ENCODE measurements at regions not wholly inside any gene's neighbourhood (a gene's known extent, or its start where the extent isn't known, plus 50 kb on each side); places are given as distances from the start of the nearest gene placed in this dataset.
"Not testable (repeated sequence)": the region's sequence is repeated elsewhere in the genome, so short reads cannot be mapped to it uniquely, and the experiment has no call there.

- Histone ChIP-seq H3K4me1 (ENCODE audit: control insufficient read depth in 3 of 3, insufficient read depth in 2 of 3, low read depth in 1 of 3, low read length in 2 of 3) (no peaks in the 10 kb centered on the region), H3K9me3 (ENCODE audit: control insufficient read depth in 2 of 2, insufficient read depth in 1 of 2, low read depth in 1 of 2, low read length in 1 of 2) (no peaks in the 10 kb centered on the region), H3K36me3 (ENCODE audit: control insufficient read depth in 3 of 3, insufficient read depth in 2 of 3, low read depth in 1 of 3, low read length in 3 of 3) (no peaks in the 10 kb centered on the region), H3K27ac (ENCODE audit: low read depth in 1 of 3, low read length in 2 of 3) (no peak overlapping the region), H3K4me3 (ENCODE audit: low read depth in 1 of 3, low read length in 3 of 3) (no peak overlapping the region), H3K27me3 (ENCODE audit: control insufficient read depth in 3 of 3, insufficient read depth in 3 of 3, low read length in 3 of 3) (no peaks in the 10 kb centered on the region)
- DNase-seq (no peak), FAIRE-seq (no peak)
Observed at GRCh38 chr5:122665051-122665450, 109.8 kb upstream of the SNX2 start.

- Histone ChIP-seq H3K9me3 (ENCODE audit: control insufficient read depth in 2 of 2, insufficient read depth in 1 of 2, low read depth in 1 of 2, low read length in 1 of 2) (no peaks in the 10 kb centered on the region), H3K4me1 (ENCODE audit: control insufficient read depth in 3 of 3, insufficient read depth in 2 of 3, low read depth in 1 of 3, low read length in 2 of 3) (no peaks in the 10 kb centered on the region), H3K36me3 (ENCODE audit: control insufficient read depth in 3 of 3, insufficient read depth in 2 of 3, low read depth in 1 of 3, low read length in 3 of 3) (no peaks in the 10 kb centered on the region), H3K27me3 (ENCODE audit: control insufficient read depth in 3 of 3, insufficient read depth in 3 of 3, low read length in 3 of 3) (no peaks in the 10 kb centered on the region), H3K27ac (ENCODE audit: low read depth in 1 of 3, low read length in 2 of 3) (no peak overlapping the region), H3K4me3 (ENCODE audit: low read depth in 1 of 3, low read length in 3 of 3) (no peak overlapping the region)
- WGBS, 3 donors = 50 to 69% (median 52%) methylated on average over 2 of the region's 2 CpGs
- DNase-seq = no peak
- FAIRE-seq = no peak
Observed at GRCh38 chr5:122668552-122668951, 106.3 kb upstream of the SNX2 start.

GRCh38 chr5:122669709-122670108 is 105.2 kb upstream of the SNX2 start:
- not testable (repeated sequence) for H3K27ac ChIP-seq (ENCODE audit: low read depth in 1 of 3, low read length in 2 of 3); DNase-seq; H3K9me3 ChIP-seq (ENCODE audit: control insufficient read depth in 2 of 2, insufficient read depth in 1 of 2, low read depth in 1 of 2, low read length in 1 of 2); H3K36me3 ChIP-seq (ENCODE audit: control insufficient read depth in 3 of 3, insufficient read depth in 2 of 3, low read depth in 1 of 3, low read length in 3 of 3); FAIRE-seq; H3K4me3 ChIP-seq (ENCODE audit: low read depth in 1 of 3, low read length in 3 of 3); H3K27me3 ChIP-seq (ENCODE audit: control insufficient read depth in 3 of 3, insufficient read depth in 3 of 3, low read length in 3 of 3); H3K4me1 ChIP-seq (ENCODE audit: control insufficient read depth in 3 of 3, insufficient read depth in 2 of 3, low read depth in 1 of 3, low read length in 2 of 3)
- WGBS, 3 donors = 56 to 64% (median 63%) methylated on average over 1 of the region's 1 CpG

- H3K27me3 ChIP-seq (ENCODE audit: control insufficient read depth in 3 of 3, insufficient read depth in 3 of 3, low read length in 3 of 3) = no peaks in the 10 kb centered on the region
- no peak overlapping the region for H3K27ac ChIP-seq (ENCODE audit: low read depth in 1 of 3, low read length in 2 of 3)
- H3K9me3 ChIP-seq (ENCODE audit: control insufficient read depth in 2 of 2, insufficient read depth in 1 of 2, low read depth in 1 of 2, low read length in 1 of 2) = no peaks in the 10 kb centered on the region
- DNase-seq (no peak), FAIRE-seq (no peak)
- 85 to 91% (median 90%) methylated on average over 3 of the region's 3 CpGs for WGBS, 3 donors
- no peaks in the 10 kb centered on the region for H3K36me3 ChIP-seq (ENCODE audit: control insufficient read depth in 3 of 3, insufficient read depth in 2 of 3, low read depth in 1 of 3, low read length in 3 of 3)
- H3K4me3 ChIP-seq (ENCODE audit: low read depth in 1 of 3, low read length in 3 of 3) = no peak overlapping the region
- H3K4me1 ChIP-seq (ENCODE audit: control insufficient read depth in 3 of 3, insufficient read depth in 2 of 3, low read depth in 1 of 3, low read length in 2 of 3) = no peaks in the 10 kb centered on the region
Observed at GRCh38 chr5:122673343-122673742, 101.5 kb upstream of the SNX2 start.

- Histone ChIP-seq H3K27ac (ENCODE audit: low read depth in 1 of 3, low read length in 2 of 3) (no peak overlapping the region), H3K36me3 (ENCODE audit: control insufficient read depth in 3 of 3, insufficient read depth in 2 of 3, low read depth in 1 of 3, low read length in 3 of 3) (no peaks in the 10 kb centered on the region), H3K4me3 (ENCODE audit: low read depth in 1 of 3, low read length in 3 of 3) (no peak overlapping the region), H3K9me3 (ENCODE audit: control insufficient read depth in 2 of 2, insufficient read depth in 1 of 2, low read depth in 1 of 2, low read length in 1 of 2) (no peaks in the 10 kb centered on the region), H3K27me3 (ENCODE audit: control insufficient read depth in 3 of 3, insufficient read depth in 3 of 3, low read length in 3 of 3) (no peaks in the 10 kb centered on the region), H3K4me1 (ENCODE audit: control insufficient read depth in 3 of 3, insufficient read depth in 2 of 3, low read depth in 1 of 3, low read length in 2 of 3) (no peaks in the 10 kb centered on the region)
- FAIRE-seq (no peak), DNase-seq (no peak)
- WGBS, 3 donors = 86 to 97% (median 90%) methylated on average over 1 of the region's 1 CpG
Observed at GRCh38 chr5:122674385-122674784, 100.5 kb upstream of the SNX2 start.

GRCh38 chr5:122680623-122681350 is 94.1 kb upstream of the SNX2 start:
- DNase-seq = no peak
- H3K9me3 ChIP-seq (ENCODE audit: control insufficient read depth in 2 of 2, insufficient read depth in 1 of 2, low read depth in 1 of 2, low read length in 1 of 2) = no peaks in the 10 kb centered on the region
- 48 to 68% (median 58%) methylated on average over 3 of the region's 3 CpGs for WGBS, 3 donors
- no peaks in the 10 kb centered on the region for H3K4me1 ChIP-seq (ENCODE audit: control insufficient read depth in 3 of 3, insufficient read depth in 2 of 3, low read depth in 1 of 3, low read length in 2 of 3)
- H3K36me3 ChIP-seq (ENCODE audit: control insufficient read depth in 3 of 3, insufficient read depth in 2 of 3, low read depth in 1 of 3, low read length in 3 of 3) = no peaks in the 10 kb centered on the region
- no peak overlapping the region for H3K27ac ChIP-seq (ENCODE audit: low read depth in 1 of 3, low read length in 2 of 3)
- H3K4me3 ChIP-seq (ENCODE audit: low read depth in 1 of 3, low read length in 3 of 3) = no peak overlapping the region
- no peak for FAIRE-seq
- H3K27me3 ChIP-seq (ENCODE audit: control insufficient read depth in 3 of 3, insufficient read depth in 3 of 3, low read length in 3 of 3) = no peaks in the 10 kb centered on the region

- no peak overlapping the region for H3K27ac ChIP-seq (ENCODE audit: low read depth in 1 of 3, low read length in 2 of 3)
- no peaks in the 10 kb centered on the region for H3K4me1 ChIP-seq (ENCODE audit: control insufficient read depth in 3 of 3, insufficient read depth in 2 of 3, low read depth in 1 of 3, low read length in 2 of 3)
- FAIRE-seq (no peak), DNase-seq (no peak)
- H3K9me3 ChIP-seq (ENCODE audit: control insufficient read depth in 2 of 2, insufficient read depth in 1 of 2, low read depth in 1 of 2, low read length in 1 of 2) = no peaks in the 10 kb centered on the region
- no peak overlapping the region for H3K4me3 ChIP-seq (ENCODE audit: low read depth in 1 of 3, low read length in 3 of 3)
- H3K27me3 ChIP-seq (ENCODE audit: control insufficient read depth in 3 of 3, insufficient read depth in 3 of 3, low read length in 3 of 3) = no peaks in the 10 kb centered on the region
- H3K36me3 ChIP-seq (ENCODE audit: control insufficient read depth in 3 of 3, insufficient read depth in 2 of 3, low read depth in 1 of 3, low read length in 3 of 3) = no peaks in the 10 kb centered on the region
Observed at GRCh38 chr5:122683631-122684030, 91.2 kb upstream of the SNX2 start.

GRCh38 chr5:122690266-122690665 is 84.6 kb upstream of the SNX2 start:
- H3K36me3 ChIP-seq (ENCODE audit: control insufficient read depth in 3 of 3, insufficient read depth in 2 of 3, low read depth in 1 of 3, low read length in 3 of 3) = no peaks in the 10 kb centered on the region
- H3K4me1 ChIP-seq (ENCODE audit: control insufficient read depth in 3 of 3, insufficient read depth in 2 of 3, low read depth in 1 of 3, low read length in 2 of 3) = no peaks in the 10 kb centered on the region
- FAIRE-seq = no peak
- no peak for DNase-seq
- no peaks in the 10 kb centered on the region for H3K9me3 ChIP-seq (ENCODE audit: control insufficient read depth in 2 of 2, insufficient read depth in 1 of 2, low read depth in 1 of 2, low read length in 1 of 2)
- no peak overlapping the region for H3K27ac ChIP-seq (ENCODE audit: low read depth in 1 of 3, low read length in 2 of 3)
- H3K27me3 ChIP-seq (ENCODE audit: control insufficient read depth in 3 of 3, insufficient read depth in 3 of 3, low read length in 3 of 3) = no peaks in the 10 kb centered on the region
- H3K4me3 ChIP-seq (ENCODE audit: low read depth in 1 of 3, low read length in 3 of 3) = no peak overlapping the region
- WGBS, 3 donors = 54 to 60% (median 56%) methylated on average over 1 of the region's 1 CpG

GRCh38 chr5:122691931-122692330 is 82.9 kb upstream of the SNX2 start:
- DNase-seq (peak in 1 of 2 donors; percentile 29), FAIRE-seq (no peak)
- no peaks in the 10 kb centered on the region for H3K36me3 ChIP-seq (ENCODE audit: control insufficient read depth in 3 of 3, insufficient read depth in 2 of 3, low read depth in 1 of 3, low read length in 3 of 3)
- no peaks in the 10 kb centered on the region for H3K4me1 ChIP-seq (ENCODE audit: control insufficient read depth in 3 of 3, insufficient read depth in 2 of 3, low read depth in 1 of 3, low read length in 2 of 3)
- 49 to 66% (median 54%) methylated on average over 3 of the region's 3 CpGs for WGBS, 3 donors
- H3K9me3 ChIP-seq (ENCODE audit: control insufficient read depth in 2 of 2, insufficient read depth in 1 of 2, low read depth in 1 of 2, low read length in 1 of 2) = no peaks in the 10 kb centered on the region
- H3K27ac ChIP-seq (ENCODE audit: low read depth in 1 of 3, low read length in 2 of 3) = peak overlapping the region in 1 of 3 donors; percentile 16
- H3K27me3 ChIP-seq (ENCODE audit: control insufficient read depth in 3 of 3, insufficient read depth in 3 of 3, low read length in 3 of 3) = no peaks in the 10 kb centered on the region
- no peak overlapping the region for H3K4me3 ChIP-seq (ENCODE audit: low read depth in 1 of 3, low read length in 3 of 3)
